Gastrocnemius medialis (tissue), 4 donors: ENCODE measurements at regions not wholly inside any gene's neighbourhood (a gene's known extent, or its start where the extent isn't known, plus 50 kb on each side); places are given as distances from the start of the nearest gene placed in this dataset.
"Not testable (repeated sequence)": the region's sequence is repeated elsewhere in the genome, so short reads cannot be mapped to it uniquely, and the experiment has no call there.

ENCODE experiments used
- ATAC-seq, 2 donors: fragments of 150-250 bp; one replicate each; pipeline ENCODE4 v1.9.1; 2016
- DNase-seq, 2 donors: peaks; one replicate each; pipeline ENCODE4 v3.0.0-alpha.2; 2019
- H3K27ac ChIP-seq, 4 donors: fragments of 200-600 bp; sonication (generic); 1 replicate in 1 of 4; 2 replicates in 3 of 4; pipeline ENCODE4 v1.5.1; 2016 to 2018; ENCODE audit warnings: mild to moderate bottlenecking in 2 of 4, moderate library complexity in 1 of 4
- H3K27me3 ChIP-seq, 3 donors: fragments of 200-600 bp; sonication (generic) in 2 of 3; 1 replicate in 1 of 3; 2 replicates in 2 of 3; pipeline versions ENCODE4 v1.5.1 to v1.6.0; 2016 to 2019; ENCODE audit warnings: mild to moderate bottlenecking in 1 of 3, moderate library complexity in 1 of 3
- H3K36me3 ChIP-seq, 2 donors: fragments of 200-600 bp; sonication (generic) in 1 of 2; one replicate each; pipeline ENCODE4 v1.5.1; 2017 to 2018
- H3K4me1 ChIP-seq, 2 donors: fragments of 200-600 bp; sonication (generic) in 1 of 2; one replicate each; pipeline ENCODE4 v1.5.1; 2016 to 2017; ENCODE audit warnings: mild to moderate bottlenecking in 2 of 2
- H3K4me3 ChIP-seq, 4 donors: fragments of 200-600 bp; sonication (generic) in 3 of 4; 1 replicate in 1 of 4; 2 replicates in 3 of 4; pipeline ENCODE4 v1.5.1; 2016 to 2019; ENCODE audit warnings: mild to moderate bottlenecking in 2 of 4
- H3K9me3 ChIP-seq, 3 donors: fragments of 200-600 bp; sonication (generic) in 2 of 3; 1 replicate in 1 of 3; 2 replicates in 2 of 3; pipeline ENCODE4 v1.5.1; 2016 to 2019
- CTCF ChIP-seq, 5 experiments: fragments of 450-650 bp in 3 of 5; fragments of 200-600 bp in 2 of 5; sonication (generic) in 2 of 5; IDR thresholded peaks in 4 of 5; conservative IDR thresholded peaks in 1 of 5; 1 replicate in 4 of 5; 2 replicates in 1 of 5; pipeline ENCODE4 v1.5.1; 2016 to 2019; ENCODE audit warnings: antibody characterized with exemption in 5 of 5, mild to moderate bottlenecking in 3 of 5, moderate library complexity in 3 of 5
- POLR2A ChIP-seq, 2 donors: fragments of 450-650 bp; IDR thresholded peaks; one replicate each; pipeline ENCODE4 v1.6.1; 2017; ENCODE audit warnings: antibody characterized with exemption in 2 of 2, mild to moderate bottlenecking in 2 of 2, moderate library complexity in 2 of 2
- in situ Hi-C, 4 donors: fragments of 200-750 bp; cut with MboI; loops; one replicate each; pipeline versions ENCODE4 v1.15.0 to v1.8.0; 2017; ENCODE audit warnings: low sequenced_read_pairs in 4 of 4
- intact Hi-C: fragments of 100-400 bp; cut with DNase I; formaldehyde crosslinking; loops from one replicate; pipeline ENCODE4 v1.15.1; 2023; ENCODE audit warnings: low total_unique reads

DNA sequence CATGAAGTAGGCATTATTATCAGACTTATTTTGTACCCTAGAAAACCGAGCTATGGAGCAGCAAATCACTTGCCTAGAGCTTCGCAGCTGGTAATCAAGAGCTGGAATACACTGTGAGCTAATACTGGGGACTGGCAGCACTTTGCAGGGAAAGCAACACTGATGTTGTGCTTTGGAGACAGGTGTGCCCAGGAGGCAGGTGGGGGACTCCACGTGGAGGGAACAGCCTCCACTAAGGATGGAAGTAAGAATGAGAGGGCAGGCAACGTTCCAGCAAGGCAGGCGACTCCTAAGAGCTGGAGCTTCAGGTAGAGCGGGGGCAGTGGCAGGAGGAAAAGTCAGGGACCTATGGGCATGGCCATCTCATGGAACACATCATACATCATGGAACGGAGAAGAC lies 300.5 kb upstream of the IGF1R start:
- in situ Hi-C loops (no loop called here), intact Hi-C loops (no loop called here)
- DNase-seq (no peak), ATAC-seq (no peak)
- Histone ChIP-seq H3K4me3 (no peak overlapping the region), H3K27me3 (no peaks in the 10 kb centered on the region), H3K36me3 (no peaks in the 10 kb centered on the region), H3K4me1 (no peaks in the 10 kb centered on the region), H3K9me3 (no peaks in the 10 kb centered on the region), H3K27ac (no peak overlapping the region)
- TF ChIP-seq POLR2A (IDR thresholded peaks at IDR 0.05) (no peak), CTCF (IDR thresholded peaks at IDR 0.05 in 4 of 5, conservative IDR thresholded peaks at IDR 0.05 in 1 of 5) (no peak)

GRCh38 chr15:98350276-98350675 lies 298.1 kb upstream of the IGF1R start:
- Histone ChIP-seq H3K27me3 (no peaks in the 10 kb centered on the region), H3K36me3 (no peaks in the 10 kb centered on the region), H3K4me3 (no peak overlapping the region), H3K27ac (no peak overlapping the region), H3K4me1 (no peaks in the 10 kb centered on the region), H3K9me3 (no peaks in the 10 kb centered on the region)
- in situ Hi-C loops = no loop called here
- TF ChIP-seq CTCF (IDR thresholded peaks at IDR 0.05 in 4 of 5, conservative IDR thresholded peaks at IDR 0.05 in 1 of 5) = no peak
- TF ChIP-seq POLR2A (IDR thresholded peaks at IDR 0.05) = no peak
- DNase-seq (no peak), ATAC-seq (no peak)
- intact Hi-C loops = no loop called here

GRCh38 chr15:98358274-98358673 lies 290.1 kb upstream of the IGF1R start:
- H3K36me3 ChIP-seq, H3K9me3 ChIP-seq, H3K27ac ChIP-seq, DNase-seq, H3K4me1 ChIP-seq, ATAC-seq, intact Hi-C loops, H3K27me3 ChIP-seq, H3K4me3 ChIP-seq, in situ Hi-C loops: not testable (repeated sequence)

GRCh38 chr15:98358971-98359370 lies 289.4 kb upstream of the IGF1R start:
- Histone ChIP-seq H3K27me3 (no peaks in the 10 kb centered on the region), H3K9me3 (no peaks in the 10 kb centered on the region), H3K27ac (no peak overlapping the region), H3K4me3 (no peak overlapping the region), H3K4me1 (no peaks in the 10 kb centered on the region), H3K36me3 (no peaks in the 10 kb centered on the region)
- DNase-seq = no peak
- TF ChIP-seq POLR2A (IDR thresholded peaks at IDR 0.05) = no peak
- TF ChIP-seq CTCF (IDR thresholded peaks at IDR 0.05 in 4 of 5, conservative IDR thresholded peaks at IDR 0.05 in 1 of 5) = no peak
- intact Hi-C loops (no loop called here), in situ Hi-C loops (no loop called here)
- no peak for ATAC-seq

DNA sequence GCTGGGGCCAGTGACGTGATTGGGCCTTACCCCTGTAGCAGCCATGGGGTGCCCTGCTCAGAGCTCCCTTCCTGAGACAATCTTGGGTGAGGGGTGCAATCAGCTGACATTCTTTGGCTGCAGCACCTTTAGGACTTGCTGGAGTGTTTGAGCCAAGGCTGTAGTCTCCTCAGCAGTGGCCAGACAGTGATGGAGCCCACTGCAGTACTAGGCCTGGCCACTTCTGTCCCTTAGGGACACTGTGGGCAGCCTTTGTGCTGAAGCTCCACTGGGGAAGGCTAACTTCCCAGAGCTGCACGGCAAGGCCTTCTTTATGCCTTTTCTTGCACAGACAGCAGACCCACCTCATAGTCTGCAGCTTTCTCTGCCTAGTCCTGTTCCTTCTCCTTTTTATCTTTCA lies 284.9 kb upstream of the IGF1R start:
- H3K9me3 ChIP-seq = no peaks in the 10 kb centered on the region
- intact Hi-C loops (no loop called here), in situ Hi-C loops (no loop called here)
- no peaks in the 10 kb centered on the region for H3K36me3 ChIP-seq
- no peaks in the 10 kb centered on the region for H3K4me1 ChIP-seq
- ATAC-seq (no peak), DNase-seq (no peak)
- TF ChIP-seq POLR2A (IDR thresholded peaks at IDR 0.05) (no peak), CTCF (IDR thresholded peaks at IDR 0.05 in 4 of 5, conservative IDR thresholded peaks at IDR 0.05 in 1 of 5) (no peak)
- H3K27me3 ChIP-seq = no peaks in the 10 kb centered on the region
- no peak overlapping the region for H3K4me3 ChIP-seq
- H3K27ac ChIP-seq = no peak overlapping the region
